ENCODE measurements at regions not wholly inside any gene's neighbourhood (a gene's known extent, or its start where the extent isn't known, plus 50 kb on each side); places are given as distances from the start of the nearest gene placed in this dataset.

DNA sequence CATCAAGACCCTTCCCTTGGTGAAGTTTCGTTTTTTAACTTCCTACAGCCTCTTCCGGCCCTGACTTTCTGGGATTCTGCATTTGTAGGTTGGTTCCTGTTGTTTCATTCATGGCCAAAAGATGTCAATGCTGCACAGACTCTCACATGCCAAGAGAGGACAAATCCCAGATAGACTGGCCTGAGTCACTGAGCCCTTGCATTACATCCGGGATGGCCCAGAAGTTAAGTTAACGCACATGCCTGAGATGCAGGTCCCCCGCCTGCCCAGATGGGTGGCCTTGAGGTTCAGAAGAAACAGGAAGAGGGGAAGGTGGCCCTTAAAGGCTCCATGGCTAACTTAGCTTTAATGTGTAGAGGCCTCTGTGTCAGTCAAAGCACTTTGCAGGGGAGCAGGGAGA lies 51.6 kb upstream of the SRGAP3 start:
- DNase-seq (ENCODE audit: low spot score): no peak

DNA sequence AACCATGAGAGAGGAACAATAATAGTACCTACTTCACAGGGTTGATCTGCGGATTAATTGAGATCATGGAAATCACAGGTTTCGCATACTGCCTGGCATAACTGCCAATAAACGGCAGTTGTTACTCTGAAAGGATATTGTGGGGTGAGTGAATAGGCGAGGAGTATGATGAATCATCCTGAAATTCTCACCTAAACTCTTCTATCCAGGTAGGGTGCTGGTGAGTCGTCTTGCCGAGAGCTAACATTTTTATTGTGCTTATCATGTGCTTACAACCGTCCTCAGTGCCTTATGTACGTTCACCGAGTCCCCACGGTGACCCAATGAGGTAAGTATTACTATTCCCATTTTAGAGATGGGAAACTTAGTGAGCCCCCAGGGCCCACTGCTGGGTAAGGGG lies 52.4 kb upstream of the SRGAP3 start:
- DNase-seq (ENCODE audit: low spot score): no peak

DNA sequence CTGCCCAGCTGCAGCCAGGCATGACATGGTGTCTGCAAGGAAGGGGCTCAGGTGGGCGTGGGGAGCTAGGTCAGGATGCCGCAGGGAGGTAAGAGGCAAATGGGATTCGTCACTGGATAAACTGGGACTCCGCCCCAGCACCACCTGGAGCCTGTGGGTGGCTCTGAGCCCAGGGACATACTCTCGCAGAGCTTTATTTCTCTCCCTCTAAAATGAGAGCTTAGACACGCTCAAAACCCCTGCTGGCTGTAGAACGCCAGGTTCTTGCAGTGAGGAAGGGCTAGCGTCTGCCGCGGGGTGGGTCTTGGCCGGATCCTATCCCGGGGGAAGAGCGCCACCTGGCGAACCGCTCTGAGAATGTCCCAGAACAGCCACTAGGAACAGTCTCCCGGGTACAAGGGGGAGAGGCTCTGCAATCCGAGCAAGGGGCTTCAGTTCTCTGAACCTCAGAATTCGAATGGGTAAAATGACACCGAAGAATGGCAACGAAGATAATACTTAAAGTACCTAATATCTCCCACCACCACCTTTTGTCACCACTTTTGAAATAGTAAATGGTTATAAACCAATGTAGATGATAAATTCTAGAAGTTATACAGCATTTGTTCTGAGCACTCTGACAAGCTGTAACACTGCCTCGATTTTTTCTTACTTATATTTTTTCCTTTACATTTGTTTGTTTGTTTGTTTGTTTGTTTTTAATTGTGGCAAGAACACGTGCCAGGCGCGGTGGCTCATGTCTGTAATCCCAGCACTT lies 53.2 kb upstream of the SRGAP3 start:
- DNase-seq (ENCODE audit: low spot score): peak; percentile 93

DNA sequence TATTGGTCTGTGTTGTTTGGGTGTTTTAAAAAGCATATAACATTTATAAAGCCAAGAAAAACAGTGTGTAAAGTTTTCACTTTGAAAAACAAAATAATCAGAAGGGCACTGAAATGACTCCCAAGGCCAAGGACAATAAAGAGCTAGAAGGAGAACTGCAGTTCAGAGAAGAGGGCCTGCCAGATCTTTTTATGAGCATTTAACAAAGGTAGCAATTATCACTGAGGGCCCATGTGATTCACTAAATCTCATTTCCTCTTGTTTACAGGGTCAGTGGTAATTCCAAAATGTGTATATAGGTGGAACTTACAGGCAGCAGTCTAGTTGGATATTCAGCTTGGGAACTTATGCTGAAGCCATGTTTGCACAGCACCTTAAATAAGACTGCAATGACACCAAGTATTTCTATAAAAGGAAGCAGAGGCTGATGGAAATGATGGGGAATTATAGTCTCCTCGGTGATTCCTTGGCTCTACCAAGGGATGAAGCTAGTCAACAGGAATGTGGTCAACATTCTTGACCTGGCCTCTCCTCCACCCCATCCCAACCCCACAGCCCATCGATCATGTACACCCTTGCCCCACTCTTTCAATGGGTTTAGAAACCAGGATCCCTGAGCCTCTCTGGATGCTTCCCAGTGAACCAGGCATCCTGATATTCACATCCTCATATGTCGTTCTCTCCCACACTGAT lies 54.4 kb upstream of the THUMPD3 start:
- DNase-seq (ENCODE audit: low spot score): no peak

DNA sequence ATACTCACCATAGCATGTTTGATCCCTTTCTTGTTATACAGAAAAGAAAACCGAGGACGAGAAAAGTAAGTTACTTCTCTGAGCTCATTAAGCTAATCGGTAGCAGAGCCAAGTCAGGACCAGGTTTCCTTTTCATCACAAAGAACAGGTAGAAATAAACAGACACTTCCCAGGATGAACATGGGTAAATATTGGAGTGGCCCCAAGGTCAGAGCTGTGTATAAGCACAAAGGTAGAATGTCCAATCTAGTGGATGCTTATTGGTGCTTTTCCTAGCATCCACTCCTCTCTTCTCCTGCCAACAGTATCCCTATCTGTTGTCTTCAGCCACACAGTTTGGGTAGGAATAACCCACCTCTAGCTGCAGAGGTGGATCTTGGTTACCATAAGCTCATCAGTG lies 52.8 kb upstream of the THUMPD3 start:
- DNase-seq (ENCODE audit: low spot score): no peak

DNA sequence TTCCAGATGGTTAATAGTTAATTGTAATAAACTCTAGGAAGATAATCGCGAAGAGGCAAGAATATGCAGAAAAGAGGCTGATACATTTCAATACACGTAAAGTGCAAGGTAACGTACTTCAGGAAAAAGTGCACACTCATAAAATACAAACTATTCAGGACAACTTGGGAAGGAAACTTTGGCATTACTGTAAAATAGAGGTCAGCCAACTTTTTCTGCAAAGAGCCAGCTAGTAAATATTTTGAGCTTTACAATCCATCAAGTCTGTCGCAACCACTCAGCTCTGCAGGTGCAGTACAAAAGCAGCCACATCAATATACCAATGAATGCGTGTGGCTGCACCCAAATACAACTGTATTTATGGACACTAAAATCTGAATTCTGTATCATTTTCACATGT lies 51.6 kb upstream of the THUMPD3 start:
- no peak for DNase-seq (ENCODE audit: low spot score)
